ENCODE measurements at regions not wholly inside any gene's neighbourhood (a gene's known extent, or its start where the extent isn't known, plus 50 kb on each side); places are given as distances from the start of the nearest gene placed in this dataset.

GRCh38 chr7:19206721-19207120, 61.5 kb upstream of the FERD3L start:
- TF ChIP-seq CTCF (IDR thresholded peaks at IDR 0.05; ENCODE audit: borderline replicate concordance, control extremely low read depth, extremely low read depth, insufficient read depth, missing control alignments): no peak
- in situ Hi-C loops (cut with MboI; ENCODE audit: low sequenced_read_pairs, unreplicated experiment): no loop called here
- no peak for DNase-seq (ENCODE audit: low spot score)

- TF ChIP-seq CTCF (IDR thresholded peaks at IDR 0.05; ENCODE audit: borderline replicate concordance, control extremely low read depth, extremely low read depth, insufficient read depth, missing control alignments): no peak
- in situ Hi-C loops (cut with MboI; ENCODE audit: low sequenced_read_pairs, unreplicated experiment): no loop called here
- no peak for DNase-seq (ENCODE audit: low spot score)
Observed at GRCh38 chr7:19203686-19204085, 58.5 kb upstream of the FERD3L start.

GRCh38 chr7:19202599-19202998, 57.4 kb upstream of the FERD3L start:
- no peak for DNase-seq (ENCODE audit: low spot score)
- TF ChIP-seq CTCF (IDR thresholded peaks at IDR 0.05; ENCODE audit: borderline replicate concordance, control extremely low read depth, extremely low read depth, insufficient read depth, missing control alignments): no peak
- in situ Hi-C loops (cut with MboI; ENCODE audit: low sequenced_read_pairs, unreplicated experiment): no loop called here

Measured in GM13976 (cell line).